ENCODE measurements at regions not wholly inside any gene's neighbourhood (a gene's known extent, or its start where the extent isn't known, plus 50 kb on each side); places are given as distances from the start of the nearest gene placed in this dataset.

DNA sequence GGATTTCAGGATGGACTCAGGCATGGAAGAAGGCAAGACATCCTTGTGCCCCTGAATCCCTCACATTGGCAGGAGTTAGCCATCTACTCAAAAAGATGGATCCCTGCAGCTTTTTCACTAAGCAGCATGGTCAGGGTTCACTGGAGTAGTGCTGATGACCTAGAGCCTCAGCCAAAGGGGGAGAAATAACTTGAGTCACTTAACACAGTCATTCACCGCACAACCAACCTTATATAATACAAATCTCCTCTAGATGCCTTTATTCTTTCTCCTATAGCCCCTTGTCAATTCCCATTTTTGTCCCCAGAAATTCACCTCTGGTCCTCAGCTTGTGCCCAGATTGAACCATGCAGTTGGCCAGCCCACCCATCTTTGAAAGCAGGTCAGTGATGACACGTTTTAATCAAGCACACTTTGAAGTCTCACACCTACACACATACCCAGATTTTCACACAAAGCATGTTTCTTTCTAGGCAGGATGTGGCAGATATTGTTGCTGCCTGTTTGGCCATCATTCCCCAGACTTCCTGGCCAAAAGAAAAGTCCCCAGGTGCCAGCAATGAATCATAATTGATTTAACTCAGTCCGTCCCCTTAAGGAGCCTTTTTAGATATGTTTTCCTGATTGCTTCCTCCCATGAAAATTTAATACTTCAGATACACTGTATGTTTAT lies 84.2 kb downstream of the LBH start:
- Histone ChIP-seq H3K27ac (no peak overlapping the region), H3K27me3 (no peaks in the 10 kb centered on the region), H3K4me1 (no peaks in the 10 kb centered on the region), H3K36me3 (no peaks in the 10 kb centered on the region), H3K4me3 (no peak overlapping the region), H3K9me3 (no peaks in the 10 kb centered on the region), H3K9ac (ENCODE audit: low read depth in 2 of 2, low read length in 2 of 2) (no peak overlapping the region)
- no peak for DNase-seq
- intact Hi-C loops (cut with DNase I), result no loop called here
- TF ChIP-seq, protein P1, sequence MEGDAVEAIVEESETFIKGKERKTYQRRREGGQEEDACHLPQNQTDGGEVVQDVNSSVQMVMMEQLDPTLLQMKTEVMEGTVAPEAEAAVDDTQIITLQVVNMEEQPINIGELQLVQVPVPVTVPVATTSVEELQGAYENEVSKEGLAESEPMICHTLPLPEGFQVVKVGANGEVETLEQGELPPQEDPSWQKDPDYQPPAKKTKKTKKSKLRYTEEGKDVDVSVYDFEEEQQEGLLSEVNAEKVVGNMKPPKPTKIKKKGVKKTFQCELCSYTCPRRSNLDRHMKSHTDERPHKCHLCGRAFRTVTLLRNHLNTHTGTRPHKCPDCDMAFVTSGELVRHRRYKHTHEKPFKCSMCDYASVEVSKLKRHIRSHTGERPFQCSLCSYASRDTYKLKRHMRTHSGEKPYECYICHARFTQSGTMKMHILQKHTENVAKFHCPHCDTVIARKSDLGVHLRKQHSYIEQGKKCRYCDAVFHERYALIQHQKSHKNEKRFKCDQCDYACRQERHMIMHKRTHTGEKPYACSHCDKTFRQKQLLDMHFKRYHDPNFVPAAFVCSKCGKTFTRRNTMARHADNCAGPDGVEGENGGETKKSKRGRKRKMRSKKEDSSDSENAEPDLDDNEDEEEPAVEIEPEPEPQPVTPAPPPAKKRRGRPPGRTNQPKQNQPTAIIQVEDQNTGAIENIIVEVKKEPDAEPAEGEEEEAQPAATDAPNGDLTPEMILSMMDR (IDR thresholded peaks at IDR 0.05), result no peak

DNA sequence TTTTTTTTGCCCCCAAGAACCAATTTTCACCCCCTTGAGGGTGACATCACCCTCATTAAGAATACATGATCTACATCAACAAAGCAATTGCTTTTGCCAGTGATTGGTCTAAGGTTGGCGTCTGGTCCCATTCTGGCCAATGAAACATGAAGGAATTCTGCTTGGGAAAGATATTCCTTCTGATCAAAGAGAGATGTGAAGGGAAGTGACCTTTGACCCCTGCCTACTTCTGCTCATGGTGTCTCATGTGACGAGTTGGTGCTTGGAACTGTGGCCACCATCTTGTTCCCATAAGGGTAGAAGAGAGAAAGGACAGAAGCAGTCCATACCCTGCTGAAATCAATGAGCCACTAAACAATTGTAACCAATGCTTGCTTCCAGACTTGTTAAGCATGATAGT lies 85.1 kb downstream of the LBH start:
- H3K4me1 ChIP-seq, result no peaks in the 10 kb centered on the region
- no peaks in the 10 kb centered on the region for H3K27me3 ChIP-seq
- intact Hi-C loops (cut with DNase I), result no loop called here
- no peaks in the 10 kb centered on the region for H3K9me3 ChIP-seq
- no peaks in the 10 kb centered on the region for H3K36me3 ChIP-seq
- no peak overlapping the region for H3K4me3 ChIP-seq
- no peak overlapping the region for H3K9ac ChIP-seq (ENCODE audit: low read depth in 2 of 2, low read length in 2 of 2)
- no peak overlapping the region for H3K27ac ChIP-seq
- TF ChIP-seq, protein P1 (IDR thresholded peaks at IDR 0.05), result no peak
- DNase-seq, result no peak

DNA sequence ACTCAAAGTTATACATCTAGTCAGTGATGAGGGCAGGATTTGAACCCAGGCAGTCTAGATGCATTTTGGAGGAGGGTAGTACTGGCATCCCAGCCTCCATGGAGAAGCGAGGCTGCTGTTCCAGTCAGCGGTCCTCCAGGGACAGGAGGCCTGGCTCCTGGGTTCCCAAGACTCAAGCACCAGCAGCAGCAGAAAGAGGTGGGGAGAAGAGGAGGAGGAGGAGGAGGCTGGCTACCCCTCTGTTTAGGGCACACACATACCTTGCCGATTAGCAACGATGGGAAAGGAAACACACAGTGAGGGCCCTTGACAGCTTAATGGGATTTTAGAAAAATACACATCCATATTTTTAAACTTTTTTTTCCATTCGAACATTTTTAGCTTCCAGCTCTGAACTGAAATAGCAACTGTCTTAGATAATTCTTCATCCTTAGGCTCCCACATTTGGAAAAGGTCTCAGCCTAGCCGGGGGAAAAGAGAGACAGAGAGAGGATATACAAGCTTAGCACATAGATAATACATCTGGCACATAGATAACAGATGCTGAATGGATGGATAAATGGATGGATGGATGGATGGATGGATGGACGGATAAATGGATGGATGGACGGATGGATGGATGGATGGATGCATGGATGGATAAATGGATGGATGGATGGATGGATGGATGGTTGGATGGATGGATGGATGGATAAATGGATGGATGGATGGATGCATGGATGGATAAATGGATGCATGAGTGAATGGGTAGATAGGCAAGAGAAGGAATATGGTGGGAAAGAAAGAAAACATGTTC lies 87.9 kb downstream of the LBH start:
- no peak overlapping the region for H3K27ac ChIP-seq
- H3K4me3 ChIP-seq, result no peak overlapping the region
- H3K27me3 ChIP-seq, result no peaks in the 10 kb centered on the region
- no peaks in the 10 kb centered on the region for H3K9me3 ChIP-seq
- H3K4me1 ChIP-seq, result no peaks in the 10 kb centered on the region
- TF ChIP-seq, protein P1 (IDR thresholded peaks at IDR 0.05), result no peak
- no peak for DNase-seq
- H3K9ac ChIP-seq (ENCODE audit: low read depth in 2 of 2, low read length in 2 of 2), result no peak overlapping the region
- H3K36me3 ChIP-seq, result no peaks in the 10 kb centered on the region
- intact Hi-C loops (cut with DNase I), result no loop called here

DNA sequence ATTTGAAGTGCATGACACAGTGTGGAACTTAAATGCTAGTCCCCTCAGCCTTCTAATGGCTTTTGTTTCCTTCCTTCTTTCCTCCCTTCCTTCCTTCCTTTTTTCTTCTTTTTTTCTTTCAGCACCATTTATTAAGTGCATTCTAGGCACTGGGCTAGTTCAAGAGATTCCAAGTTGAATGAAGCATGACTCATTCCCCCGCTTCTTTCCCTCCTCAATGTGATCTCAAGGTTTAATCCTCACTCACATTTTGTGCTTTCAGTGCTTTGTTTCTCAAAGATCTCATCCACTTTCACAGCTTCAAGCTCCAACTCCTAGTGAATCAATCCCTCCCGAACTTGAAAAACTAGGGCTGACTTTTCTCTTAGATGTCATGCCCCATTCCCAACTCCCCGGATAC lies 90.1 kb downstream of the LBH start:
- Histone ChIP-seq H3K4me3 (no peak overlapping the region), H3K27ac (no peak overlapping the region), H3K4me1 (no peaks in the 10 kb centered on the region), H3K9ac (ENCODE audit: low read depth in 2 of 2, low read length in 2 of 2) (no peak overlapping the region), H3K36me3 (no peaks in the 10 kb centered on the region), H3K27me3 (no peaks in the 10 kb centered on the region), H3K9me3 (no peaks in the 10 kb centered on the region)
- DNase-seq, result no peak
- TF ChIP-seq, protein P1 (IDR thresholded peaks at IDR 0.05), result no peak
- intact Hi-C loops (cut with DNase I), result no loop called here

DNA sequence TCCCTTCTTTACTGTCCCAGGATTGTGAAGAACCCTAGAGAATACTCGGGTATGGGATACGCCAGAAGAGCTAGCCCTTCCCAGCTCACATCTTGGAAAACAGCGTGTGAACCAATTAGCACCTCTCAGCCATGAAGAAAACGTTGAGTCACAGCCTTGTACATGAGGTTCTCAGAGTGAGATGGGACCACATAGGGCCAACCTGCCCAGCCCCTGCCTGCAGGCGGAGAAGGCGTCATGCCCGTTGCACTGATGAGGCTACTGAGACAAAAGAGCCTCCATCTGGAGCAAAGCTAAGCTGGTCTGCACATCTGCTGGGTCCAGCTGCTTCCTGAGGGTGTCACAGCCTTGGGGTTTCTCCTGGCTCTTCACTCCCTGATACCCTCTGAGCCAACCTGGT lies 92.2 kb downstream of the LBH start:
- intact Hi-C loops (cut with DNase I), result no loop called here

More for the DNA sequence above, 92.2 kb downstream of the LBH start:
- TF ChIP-seq, protein P1 (IDR thresholded peaks at IDR 0.05), result no peak
- Histone ChIP-seq H3K27ac (no peak overlapping the region), H3K9me3 (no peaks in the 10 kb centered on the region), H3K4me1 (no peaks in the 10 kb centered on the region), H3K9ac (ENCODE audit: low read depth in 2 of 2, low read length in 2 of 2) (no peak overlapping the region), H3K36me3 (no peaks in the 10 kb centered on the region), H3K27me3 (no peaks in the 10 kb centered on the region), H3K4me3 (no peak overlapping the region)
- no peak for DNase-seq
